GM12873 (cell line): ENCODE measurements at regions not wholly inside any gene's neighbourhood (a gene's known extent, or its start where the extent isn't known, plus 50 kb on each side); places are given as distances from the start of the nearest gene placed in this dataset.

Experiments used
- CTCF ChIP-seq: IDR thresholded peaks from 2 replicates; pipeline ENCODE4 v1.5.1; 2012; ENCODE audit warnings: low read depth, mild to moderate bottlenecking, moderate library complexity, low read length, control low read depth; ENCODE audit not compliant: insufficient read depth; ENCODE audit errors: missing control alignments

GRCh38 chr1:30036229-30036547 lies 687.2 kb downstream of the MATN1 start:
- TF ChIP-seq CTCF: no peak

GRCh38 chr1:30035522-30036228 lies 687.7 kb downstream of the MATN1 start:
- TF ChIP-seq CTCF: no peak

GRCh38 chr1:30034627-30035521 lies 688.5 kb downstream of the MATN1 start:
- no peak for TF ChIP-seq CTCF

- no peak for TF ChIP-seq CTCF
Observed at GRCh38 chr1:30034105-30034626, 689.2 kb downstream of the MATN1 start.

GRCh38 chr1:30033256-30034104 lies 689.9 kb downstream of the MATN1 start:
- no peak for TF ChIP-seq CTCF

- no peak for TF ChIP-seq CTCF
Observed at GRCh38 chr1:30032302-30032701, 691.1 kb downstream of the MATN1 start.
